Prostate gland (tissue), 2 donors: ENCODE measurements at regions not wholly inside any gene's neighbourhood (a gene's known extent, or its start where the extent isn't known, plus 50 kb on each side); places are given as distances from the start of the nearest gene placed in this dataset.
"Not testable (repeated sequence)": the region's sequence is repeated elsewhere in the genome, so short reads cannot be mapped to it uniquely, and the experiment has no call there.

Experiments
- DNase-seq: peaks from one replicate; pipeline ENCODE4 v3.0.0-alpha.2; 2019; ENCODE audit warnings: low spot score
- H3K27ac ChIP-seq, 2 donors: fragments of 200-600 bp; sonication (generic); 2 replicates each; pipeline ENCODE4 v1.5.1; 2017 to 2019
- H3K27me3 ChIP-seq: fragments of 200-600 bp; sonication (generic); replicated peaks from 2 replicates; pipeline ENCODE4 v1.5.1; 2019; ENCODE audit not compliant: insufficient read depth
- H3K36me3 ChIP-seq, 2 donors: fragments of 200-600 bp; sonication (generic); 1 replicate in 1 of 2; 2 replicates in 1 of 2; pipeline versions ENCODE4 v1.5.1 to v1.8.1; 2017 to 2019
- H3K4me1 ChIP-seq: fragments of 200-600 bp; sonication (generic); replicated peaks from 2 replicates; pipeline ENCODE4 v1.5.1; 2019
- H3K4me3 ChIP-seq, 2 donors: fragments of 200-600 bp; sonication (generic); 2 replicates each; pipeline ENCODE4 v1.5.1; 2017 to 2019
- H3K9me3 ChIP-seq: fragments of 200-600 bp; sonication (generic); 2 replicates; pipeline ENCODE4 v1.5.1; 2017
- CTCF ChIP-seq, 4 experiments: fragments of 200-600 bp in 2 of 4; fragments of 450-650 bp in 2 of 4; sonication (generic) in 2 of 4; IDR thresholded peaks; 1 replicate in 3 of 4; 2 replicates in 1 of 4; pipeline ENCODE4 v1.5.1; 2016 to 2019; ENCODE audit warnings: antibody characterized with exemption in 4 of 4, mild to moderate bottlenecking in 2 of 4, moderate library complexity in 2 of 4
- POLR2A ChIP-seq: fragments of 450-650 bp; IDR thresholded peaks from one replicate; pipeline ENCODE4 v1.6.1; 2016; ENCODE audit warnings: antibody characterized with exemption, mild to moderate bottlenecking
- POLR2AphosphoS5 ChIP-seq: sonication (generic); formaldehyde crosslinking; IDR thresholded peaks from one replicate; pipeline ENCODE4 v1.6.1; 2017; ENCODE audit warnings: antibody characterized with exemption
- WGBS: methylation state at CpG from one replicate; pipeline ENCODE4 v1.1.5; 2018; 5-methylcytosine and 5-hydroxymethylcytosine counted together
- intact Hi-C: fragments of 100-400 bp; cut with DNase I; formaldehyde crosslinking; loops from one replicate; pipeline ENCODE4 v1.14.2; 2022

GRCh38 chr21:22364163-22364562, 1366.0 kb downstream of the NCAM2 start:
- H3K27me3 ChIP-seq = no peaks in the 10 kb centered on the region
- no peaks in the 10 kb centered on the region for H3K9me3 ChIP-seq
- no peaks in the 10 kb centered on the region for H3K36me3 ChIP-seq
- intact Hi-C loops = no loop called here
- no peak overlapping the region for H3K4me3 ChIP-seq
- WGBS = 93% methylated on average over 5 of the region's 5 CpGs
- DNase-seq = no peak
- H3K27ac ChIP-seq = no peak overlapping the region
- no peak for TF ChIP-seq POLR2A
- no peaks in the 10 kb centered on the region for H3K4me1 ChIP-seq

GRCh38 chr21:22374218-22374969, 1376.2 kb downstream of the NCAM2 start:
- WGBS = 8% methylated on average over 7 of the region's 7 CpGs
- DNase-seq = no peak
- Histone ChIP-seq H3K27me3 (no peaks in the 10 kb centered on the region), H3K36me3 (no peaks in the 10 kb centered on the region), H3K9me3 (no peaks in the 10 kb centered on the region), H3K4me3 (no peak overlapping the region), H3K4me1 (no peaks in the 10 kb centered on the region), H3K27ac (no peak overlapping the region)
- intact Hi-C loops = no loop called here
- no peak for TF ChIP-seq CTCF (IDR thresholded peaks at IDR 0.05)
- no peak for TF ChIP-seq POLR2AphosphoS5
- no peak for TF ChIP-seq POLR2A

- H3K27me3 ChIP-seq, H3K4me1 ChIP-seq, H3K27ac ChIP-seq, H3K9me3 ChIP-seq, H3K4me3 ChIP-seq, intact Hi-C loops, DNase-seq, H3K36me3 ChIP-seq: not testable (repeated sequence)
- WGBS = 93% methylated on average over 3 of the region's 3 CpGs
Measured at GRCh38 chr21:22377795-22378194, 1379.6 kb downstream of the NCAM2 start.

GRCh38 chr21:22393324-22393723, 1395.1 kb downstream of the NCAM2 start:
- intact Hi-C loops = no loop called here
- Histone ChIP-seq H3K27me3 (no peaks in the 10 kb centered on the region), H3K4me1 (no peaks in the 10 kb centered on the region), H3K36me3 (no peaks in the 10 kb centered on the region), H3K27ac (no peak overlapping the region), H3K9me3 (no peaks in the 10 kb centered on the region), H3K4me3 (no peak overlapping the region)
- no peak for TF ChIP-seq POLR2A
- TF ChIP-seq CTCF (IDR thresholded peaks at IDR 0.05) = no peak
- TF ChIP-seq POLR2AphosphoS5 = no peak
- DNase-seq = no peak

- no peak overlapping the region for H3K4me3 ChIP-seq
- no peaks in the 10 kb centered on the region for H3K36me3 ChIP-seq
- intact Hi-C loops = no loop called here
- H3K4me1 ChIP-seq = no peaks in the 10 kb centered on the region
- no peaks in the 10 kb centered on the region for H3K9me3 ChIP-seq
- 89% methylated on average over 6 of the region's 6 CpGs for WGBS
- H3K27me3 ChIP-seq = no peaks in the 10 kb centered on the region
- TF ChIP-seq POLR2A = no peak
- no peak for TF ChIP-seq CTCF (IDR thresholded peaks at IDR 0.05)
- TF ChIP-seq POLR2AphosphoS5 = no peak
- no peak for DNase-seq
- no peak overlapping the region for H3K27ac ChIP-seq
Measured at GRCh38 chr21:22395965-22396364, 1397.8 kb downstream of the NCAM2 start.
